Vagina (tissue), 2 donors: ENCODE measurements at regions not wholly inside any gene's neighbourhood (a gene's known extent, or its start where the extent isn't known, plus 50 kb on each side); places are given as distances from the start of the nearest gene placed in this dataset.

Experiments
- DNase-seq, 2 donors: peaks; one replicate each; pipeline ENCODE4 v3.0.0-alpha.2; 2017; ENCODE audit errors: extremely low spot score in 2 of 2
- H3K27ac ChIP-seq: fragments of 200-600 bp; sonication (generic); one replicate; pipeline ENCODE4 v1.5.1; 2019
- H3K27me3 ChIP-seq: fragments of 200-600 bp; sonication (generic); one replicate; pipeline ENCODE4 v1.5.1; 2019
- H3K36me3 ChIP-seq, 2 donors: fragments of 200-600 bp; sonication (generic); one replicate each; pipeline ENCODE4 v1.5.1; 2017 to 2019
- H3K4me1 ChIP-seq: fragments of 200-600 bp; sonication (generic); one replicate; pipeline ENCODE4 v1.5.1; 2019
- H3K4me3 ChIP-seq, 2 donors: fragments of 200-600 bp; sonication (generic); 1 replicate in 1 of 2; 2 replicates in 1 of 2; pipeline ENCODE4 v1.5.1; 2016 to 2019
- H3K9me3 ChIP-seq: fragments of 200-600 bp; sonication (generic); one replicate; pipeline ENCODE4 v1.5.1; 2019
- POLR2A ChIP-seq, 2 donors: fragments of 450-650 bp; IDR thresholded peaks; one replicate each; pipeline ENCODE4 v1.6.1; 2017; ENCODE audit warnings: antibody characterized with exemption in 2 of 2, mild to moderate bottlenecking in 2 of 2, moderate library complexity in 2 of 2
- POLR2AphosphoS5 ChIP-seq, 2 donors: sonication (generic); formaldehyde crosslinking; IDR thresholded peaks; one replicate each; pipeline ENCODE4 v1.9.0; 2017; ENCODE audit warnings: antibody characterized with exemption in 2 of 2, mild to moderate bottlenecking in 2 of 2, low read depth in 1 of 2; ENCODE audit not compliant: insufficient read depth in 1 of 2
- intact Hi-C: fragments of 100-400 bp; cut with DNase I; formaldehyde crosslinking; loops from one replicate; pipeline ENCODE4 v1.15.1; 2023
- TF ChIP-seq, protein P1 (sequence below), 3 experiments: fragments of 450-650 bp in 2 of 3; fragments of 200-600 bp in 1 of 3; sonication (generic) in 1 of 3; IDR thresholded peaks; one replicate each; pipeline ENCODE4 v1.5.1; 2017 to 2019; ENCODE audit warnings: antibody characterized with exemption in 3 of 3, mild to moderate bottlenecking in 2 of 3, moderate library complexity in 2 of 3

DNA sequence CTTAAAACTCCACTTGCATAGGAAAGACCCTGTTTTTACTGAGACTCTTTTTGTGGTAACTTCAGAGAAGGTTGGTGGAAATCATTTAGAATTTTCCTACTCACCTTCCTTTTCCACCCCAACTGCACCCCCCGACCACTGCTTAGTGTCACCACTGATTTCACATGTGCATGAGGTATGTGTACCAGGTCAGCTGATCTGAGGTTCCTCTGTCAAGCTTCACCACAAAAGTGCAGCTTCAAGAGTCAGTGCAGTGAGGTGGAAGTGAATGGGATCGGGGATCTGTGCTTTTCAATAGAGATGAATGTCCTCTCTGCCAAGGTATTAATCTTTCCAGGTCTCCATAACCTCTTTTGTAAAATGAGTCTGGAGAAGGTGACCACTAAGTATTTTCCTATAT lies 260.5 kb upstream of the WWC1 start:
- no peak overlapping the region for H3K27ac ChIP-seq
- DNase-seq: no peak
- no peaks in the 10 kb centered on the region for H3K9me3 ChIP-seq
- intact Hi-C loops: no loop called here
- H3K4me3 ChIP-seq: no peak overlapping the region
- no peaks in the 10 kb centered on the region for H3K4me1 ChIP-seq
- no peaks in the 10 kb centered on the region for H3K27me3 ChIP-seq
- no peaks in the 10 kb centered on the region for H3K36me3 ChIP-seq
- TF ChIP-seq, protein P1, sequence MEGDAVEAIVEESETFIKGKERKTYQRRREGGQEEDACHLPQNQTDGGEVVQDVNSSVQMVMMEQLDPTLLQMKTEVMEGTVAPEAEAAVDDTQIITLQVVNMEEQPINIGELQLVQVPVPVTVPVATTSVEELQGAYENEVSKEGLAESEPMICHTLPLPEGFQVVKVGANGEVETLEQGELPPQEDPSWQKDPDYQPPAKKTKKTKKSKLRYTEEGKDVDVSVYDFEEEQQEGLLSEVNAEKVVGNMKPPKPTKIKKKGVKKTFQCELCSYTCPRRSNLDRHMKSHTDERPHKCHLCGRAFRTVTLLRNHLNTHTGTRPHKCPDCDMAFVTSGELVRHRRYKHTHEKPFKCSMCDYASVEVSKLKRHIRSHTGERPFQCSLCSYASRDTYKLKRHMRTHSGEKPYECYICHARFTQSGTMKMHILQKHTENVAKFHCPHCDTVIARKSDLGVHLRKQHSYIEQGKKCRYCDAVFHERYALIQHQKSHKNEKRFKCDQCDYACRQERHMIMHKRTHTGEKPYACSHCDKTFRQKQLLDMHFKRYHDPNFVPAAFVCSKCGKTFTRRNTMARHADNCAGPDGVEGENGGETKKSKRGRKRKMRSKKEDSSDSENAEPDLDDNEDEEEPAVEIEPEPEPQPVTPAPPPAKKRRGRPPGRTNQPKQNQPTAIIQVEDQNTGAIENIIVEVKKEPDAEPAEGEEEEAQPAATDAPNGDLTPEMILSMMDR (IDR thresholded peaks at IDR 0.05): no peak
- TF ChIP-seq POLR2A (IDR thresholded peaks at IDR 0.05): no peak
- TF ChIP-seq POLR2AphosphoS5 (IDR thresholded peaks at IDR 0.05; ENCODE audit: insufficient read depth in 1 of 2, low read depth in 1 of 2): no peak

DNA sequence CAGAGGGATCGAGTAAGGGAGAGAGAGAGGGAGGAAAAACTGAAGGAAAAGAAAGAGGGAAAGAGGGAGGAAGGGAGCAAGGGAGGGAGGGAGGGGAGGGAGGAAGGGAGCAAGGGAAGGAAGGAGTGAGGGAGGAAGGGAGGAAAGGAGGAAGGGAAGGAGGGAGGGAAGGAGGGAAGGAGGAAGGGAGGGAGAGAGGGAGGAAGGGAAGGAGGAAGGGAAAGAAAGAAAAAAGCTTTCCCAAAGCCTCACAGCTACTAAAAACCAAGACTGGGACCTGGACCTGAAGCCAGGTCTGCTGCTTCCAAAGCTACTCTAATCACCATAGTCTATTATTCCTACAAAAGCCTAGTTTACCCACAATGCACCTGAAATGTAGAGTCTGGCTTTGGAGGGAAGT lies 259.8 kb upstream of the WWC1 start:
- TF ChIP-seq POLR2AphosphoS5 (IDR thresholded peaks at IDR 0.05; ENCODE audit: insufficient read depth in 1 of 2, low read depth in 1 of 2): no peak
- TF ChIP-seq POLR2A (IDR thresholded peaks at IDR 0.05): no peak
- TF ChIP-seq, protein P1 (IDR thresholded peaks at IDR 0.05): no peak
- intact Hi-C loops: no loop called here

DNA sequence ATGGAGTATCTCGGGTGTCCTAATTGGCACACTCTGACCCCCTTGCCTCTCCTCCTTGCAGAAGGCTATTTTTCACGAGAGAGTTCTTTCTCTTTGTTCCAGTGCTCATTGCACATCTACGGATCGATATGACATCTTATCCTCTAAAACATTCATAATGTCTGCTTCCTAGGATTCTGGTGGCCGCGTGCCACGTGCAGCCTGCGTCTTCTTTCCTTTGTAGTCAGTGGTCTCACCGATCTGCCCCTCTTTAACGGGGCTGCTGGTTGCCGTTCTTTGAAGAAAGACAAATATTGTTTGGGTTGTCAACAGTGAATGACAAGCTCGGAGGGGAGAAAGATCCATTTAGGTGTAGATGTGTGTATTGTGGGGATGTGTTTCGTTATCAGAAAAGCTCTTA lies 252.4 kb upstream of the WWC1 start:
- Histone ChIP-seq H3K27ac (no peak overlapping the region), H3K27me3 (no peaks in the 10 kb centered on the region), H3K4me1 (no peaks in the 10 kb centered on the region), H3K4me3 (no peak overlapping the region), H3K36me3 (no peaks in the 10 kb centered on the region), H3K9me3 (no peaks in the 10 kb centered on the region)
- intact Hi-C loops: no loop called here
- no peak for DNase-seq
- TF ChIP-seq, protein P1 (IDR thresholded peaks at IDR 0.05): no peak
- TF ChIP-seq POLR2A (IDR thresholded peaks at IDR 0.05) (no peak), POLR2AphosphoS5 (IDR thresholded peaks at IDR 0.05; ENCODE audit: insufficient read depth in 1 of 2, low read depth in 1 of 2) (no peak)

More for the DNA sequence above, 259.8 kb upstream of the WWC1 start:
- Histone ChIP-seq H3K27me3 (no peaks in the 10 kb centered on the region), H3K36me3 (no peaks in the 10 kb centered on the region), H3K27ac (no peak overlapping the region), H3K4me3 (no peak overlapping the region), H3K4me1 (no peaks in the 10 kb centered on the region), H3K9me3 (no peaks in the 10 kb centered on the region)
- DNase-seq: no peak

DNA sequence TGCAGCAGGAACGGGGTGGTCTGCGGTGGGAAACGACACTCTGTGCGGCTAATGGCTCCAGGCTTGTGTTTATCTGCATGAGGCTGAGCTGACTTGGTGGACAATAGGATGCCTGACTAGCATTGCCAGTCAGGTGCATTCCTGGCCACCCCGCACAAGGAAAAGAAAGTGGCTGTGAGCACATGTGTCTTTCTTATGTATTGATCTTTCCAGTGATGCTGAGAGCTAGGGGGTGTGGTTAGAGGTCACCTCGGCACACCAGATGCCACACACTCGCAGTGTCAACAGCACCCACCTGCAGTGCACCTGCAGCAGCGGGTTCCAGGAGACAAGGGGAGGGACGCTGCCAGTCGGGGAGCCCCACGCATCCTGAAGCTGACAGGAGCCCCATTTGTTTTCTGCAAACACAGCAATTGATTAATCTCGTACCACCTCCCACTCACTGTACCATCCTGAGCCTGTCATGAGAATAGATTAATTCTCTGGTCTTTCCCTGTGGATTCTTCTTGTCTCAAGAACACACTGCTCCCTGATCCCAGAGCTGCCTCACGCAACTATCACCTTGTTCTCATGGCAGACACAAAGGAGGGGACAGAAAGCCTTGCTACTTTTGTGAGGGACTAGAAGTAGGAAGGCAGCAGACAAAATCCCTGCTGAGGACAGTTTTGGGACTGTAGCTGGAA lies 251.7 kb upstream of the WWC1 start:
- Histone ChIP-seq H3K27ac (no peak overlapping the region), H3K4me1 (no peaks in the 10 kb centered on the region), H3K4me3 (no peak overlapping the region), H3K9me3 (no peaks in the 10 kb centered on the region), H3K36me3 (no peaks in the 10 kb centered on the region), H3K27me3 (no peaks in the 10 kb centered on the region)
- DNase-seq: no peak
- no peak for TF ChIP-seq POLR2AphosphoS5 (IDR thresholded peaks at IDR 0.05; ENCODE audit: insufficient read depth in 1 of 2, low read depth in 1 of 2)
- no peak for TF ChIP-seq POLR2A (IDR thresholded peaks at IDR 0.05)
- intact Hi-C loops: no loop called here

DNA sequence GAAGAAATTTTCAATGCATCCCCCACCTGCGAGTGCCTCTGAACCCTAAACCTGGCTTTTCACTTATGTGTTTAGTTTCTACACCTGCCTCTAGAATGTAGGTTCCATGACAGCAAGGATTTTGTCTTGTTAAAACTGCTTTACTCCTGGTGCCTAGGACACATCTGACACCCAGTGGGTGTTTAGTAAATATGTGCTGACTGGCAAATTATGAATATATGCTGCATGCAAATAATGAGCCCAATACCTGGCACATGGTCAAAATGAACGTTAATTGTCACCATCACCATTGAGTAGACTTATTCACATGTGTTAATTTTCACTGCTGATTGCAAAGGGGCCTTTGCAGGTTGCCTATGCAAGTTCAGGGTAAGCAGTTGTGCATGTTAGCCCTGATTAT lies 249.9 kb upstream of the WWC1 start:
- TF ChIP-seq POLR2AphosphoS5 (IDR thresholded peaks at IDR 0.05; ENCODE audit: insufficient read depth in 1 of 2, low read depth in 1 of 2) (no peak), POLR2A (IDR thresholded peaks at IDR 0.05) (no peak)
- TF ChIP-seq, protein P1 (IDR thresholded peaks at IDR 0.05): no peak
- no peaks in the 10 kb centered on the region for H3K4me1 ChIP-seq
- DNase-seq: no peak
- H3K27ac ChIP-seq: no peak overlapping the region
- H3K4me3 ChIP-seq: no peak overlapping the region
- no peaks in the 10 kb centered on the region for H3K27me3 ChIP-seq
- H3K36me3 ChIP-seq: no peaks in the 10 kb centered on the region
- intact Hi-C loops: no loop called here
- no peaks in the 10 kb centered on the region for H3K9me3 ChIP-seq
